ENCODE measurements at regions not wholly inside any gene's neighbourhood (a gene's known extent, or its start where the extent isn't known, plus 50 kb on each side); places are given as distances from the start of the nearest gene placed in this dataset.
"Not testable (repeated sequence)": the region's sequence is repeated elsewhere in the genome, so short reads cannot be mapped to it uniquely, and the experiment has no call there.

DNA sequence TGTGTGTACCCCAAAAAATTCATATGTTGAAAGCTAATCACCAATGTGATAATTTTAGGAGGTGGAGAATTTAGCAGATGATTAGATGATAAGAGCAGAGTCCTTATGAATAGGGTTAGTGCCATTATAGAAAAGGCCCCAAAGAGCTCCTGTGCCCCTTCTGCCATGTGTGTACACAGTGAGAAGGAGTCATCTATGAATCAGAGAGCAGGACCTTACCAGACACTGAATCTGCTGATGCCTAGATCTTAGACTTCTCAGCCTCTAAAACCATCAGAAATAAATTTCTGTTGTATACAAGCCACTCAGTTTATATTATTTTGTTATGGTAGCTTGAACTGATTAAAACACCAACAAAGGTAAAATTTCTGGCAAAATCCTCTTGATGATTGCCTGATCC lies 560.0 kb upstream of the CDH2 start:
- Histone ChIP-seq H3K27ac (ENCODE audit: low read length) (no peak overlapping the region), H3K4me1 (ENCODE audit: control insufficient read depth in 1 of 2, insufficient read depth in 2 of 2, low read length in 2 of 2) (no peaks in the 10 kb centered on the region), H3K27me3 (ENCODE audit: low read depth, low read length) (no peaks in the 10 kb centered on the region), H3K9me3 (ENCODE audit: control insufficient read depth in 1 of 2, low read length in 2 of 2) (no peaks in the 10 kb centered on the region), H3K36me3 (ENCODE audit: control insufficient read depth in 1 of 2, insufficient read depth in 2 of 2, low read length in 2 of 2) (no peaks in the 10 kb centered on the region), H3K4me3 (ENCODE audit: low read depth in 1 of 2, low read length in 2 of 2) (no peak overlapping the region)

DNA sequence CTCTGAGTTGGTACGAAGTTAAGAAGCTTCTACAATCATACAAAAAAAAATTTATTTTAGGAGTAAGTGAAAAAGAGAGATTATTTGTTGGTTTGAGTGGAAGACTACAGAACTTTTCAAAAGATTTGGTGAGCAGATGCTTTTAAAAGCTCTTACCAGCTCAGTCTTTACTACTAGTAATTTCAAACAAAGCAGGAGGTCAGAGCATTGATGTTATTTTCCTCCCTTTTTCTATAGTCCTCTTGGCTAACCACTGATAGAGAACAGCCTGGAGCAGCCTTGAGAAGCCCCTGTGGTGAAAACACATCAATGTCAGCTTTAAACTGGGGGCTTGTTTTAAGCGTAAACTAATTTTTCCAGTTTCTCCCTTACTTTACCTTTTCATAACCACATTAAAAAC lies 559.3 kb upstream of the CDH2 start:
- no peaks in the 10 kb centered on the region for H3K4me1 ChIP-seq (ENCODE audit: control insufficient read depth in 1 of 2, insufficient read depth in 2 of 2, low read length in 2 of 2)
- H3K27me3 ChIP-seq (ENCODE audit: low read depth, low read length), result no peaks in the 10 kb centered on the region
- no peak overlapping the region for H3K4me3 ChIP-seq (ENCODE audit: low read depth in 1 of 2, low read length in 2 of 2)
- H3K27ac ChIP-seq (ENCODE audit: low read length), result no peak overlapping the region
- H3K36me3 ChIP-seq (ENCODE audit: control insufficient read depth in 1 of 2, insufficient read depth in 2 of 2, low read length in 2 of 2), result no peaks in the 10 kb centered on the region
- H3K9me3 ChIP-seq (ENCODE audit: control insufficient read depth in 1 of 2, low read length in 2 of 2), result no peaks in the 10 kb centered on the region

- Histone ChIP-seq H3K27me3 (ENCODE audit: low read depth, low read length) (no peaks in the 10 kb centered on the region), H3K36me3 (ENCODE audit: control insufficient read depth in 1 of 2, insufficient read depth in 2 of 2, low read length in 2 of 2) (no peaks in the 10 kb centered on the region), H3K4me3 (ENCODE audit: low read depth in 1 of 2, low read length in 2 of 2) (no peak overlapping the region), H3K9me3 (ENCODE audit: control insufficient read depth in 1 of 2, low read length in 2 of 2) (no peaks in the 10 kb centered on the region), H3K27ac (ENCODE audit: low read length) (no peak overlapping the region), H3K4me1 (ENCODE audit: control insufficient read depth in 1 of 2, insufficient read depth in 2 of 2, low read length in 2 of 2) (no peaks in the 10 kb centered on the region)
Observed at GRCh38 chr18:28735731-28736130, 558.8 kb upstream of the CDH2 start.

DNA sequence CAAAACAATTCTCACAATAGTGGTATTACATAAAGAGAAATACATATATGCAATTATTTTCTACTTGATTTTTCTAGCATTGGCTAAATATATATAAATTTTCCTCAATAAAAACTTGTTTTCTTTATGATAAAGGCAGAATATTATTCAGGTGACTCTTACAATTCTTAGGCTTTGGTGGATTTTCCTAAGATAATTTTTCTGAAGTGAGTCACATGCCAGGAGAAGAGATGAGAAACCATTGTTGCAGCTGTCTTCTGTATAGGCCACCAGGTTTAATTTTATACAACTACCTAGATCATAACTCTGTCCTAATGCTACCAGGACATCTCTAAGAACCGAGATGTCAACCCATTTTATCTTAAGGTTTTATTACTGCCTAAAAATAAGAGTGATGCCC lies 552.4 kb upstream of the CDH2 start:
- H3K9me3 ChIP-seq (ENCODE audit: control insufficient read depth in 1 of 2, low read length in 2 of 2), result no peaks in the 10 kb centered on the region
- no peaks in the 10 kb centered on the region for H3K4me1 ChIP-seq (ENCODE audit: control insufficient read depth in 1 of 2, insufficient read depth in 2 of 2, low read length in 2 of 2)
- no peaks in the 10 kb centered on the region for H3K27me3 ChIP-seq (ENCODE audit: low read depth, low read length)
- no peak overlapping the region for H3K27ac ChIP-seq (ENCODE audit: low read length)
- H3K36me3 ChIP-seq (ENCODE audit: control insufficient read depth in 1 of 2, insufficient read depth in 2 of 2, low read length in 2 of 2), result no peaks in the 10 kb centered on the region
- H3K4me3 ChIP-seq (ENCODE audit: low read depth in 1 of 2, low read length in 2 of 2), result no peak overlapping the region

DNA sequence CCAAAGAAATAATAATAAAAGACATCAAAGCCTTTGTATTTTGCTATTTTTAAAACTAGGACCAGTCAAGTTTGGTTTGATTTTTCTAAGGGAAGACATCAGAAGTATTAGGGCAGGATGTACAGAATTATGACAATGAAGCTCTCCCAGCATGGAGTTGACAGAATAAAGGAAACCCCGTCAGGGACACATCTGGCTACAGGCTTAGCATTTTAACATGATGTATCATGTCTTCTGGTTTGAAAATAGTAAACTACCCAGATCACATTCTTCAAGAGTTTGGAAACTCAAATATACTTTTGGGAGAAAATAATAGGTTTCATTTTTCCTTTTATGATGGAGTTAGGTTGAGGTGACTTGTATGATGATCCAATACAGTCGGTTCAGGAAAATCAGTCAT lies 552.0 kb upstream of the CDH2 start:
- Histone ChIP-seq H3K27me3 (ENCODE audit: low read depth, low read length) (no peaks in the 10 kb centered on the region), H3K36me3 (ENCODE audit: control insufficient read depth in 1 of 2, insufficient read depth in 2 of 2, low read length in 2 of 2) (no peaks in the 10 kb centered on the region), H3K9me3 (ENCODE audit: control insufficient read depth in 1 of 2, low read length in 2 of 2) (no peaks in the 10 kb centered on the region), H3K4me1 (ENCODE audit: control insufficient read depth in 1 of 2, insufficient read depth in 2 of 2, low read length in 2 of 2) (no peaks in the 10 kb centered on the region), H3K27ac (ENCODE audit: low read length) (no peak overlapping the region), H3K4me3 (ENCODE audit: low read depth in 1 of 2, low read length in 2 of 2) (no peak overlapping the region)

DNA sequence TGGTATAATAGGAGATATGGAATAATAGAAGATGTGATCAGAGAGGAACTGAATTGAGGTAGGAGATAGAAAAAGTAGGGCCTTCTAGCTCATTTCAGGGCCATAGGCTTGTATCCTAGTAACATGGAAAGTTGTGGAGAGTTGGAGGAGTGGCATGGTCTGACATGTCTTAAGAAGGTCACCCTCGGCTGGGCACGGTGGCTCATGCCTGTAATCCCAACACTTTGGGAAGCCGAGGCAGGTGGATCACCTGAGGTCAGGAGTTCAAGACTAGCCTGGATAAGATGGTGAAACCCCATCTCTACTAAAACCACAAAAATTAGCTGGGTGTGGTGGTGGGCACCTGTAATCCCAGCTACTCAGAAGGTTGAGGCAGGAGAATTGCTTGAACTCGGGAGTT lies 550.3 kb upstream of the CDH2 start:
- not testable (repeated sequence) for H3K36me3 ChIP-seq (ENCODE audit: control insufficient read depth in 1 of 2, insufficient read depth in 2 of 2, low read length in 2 of 2); H3K9me3 ChIP-seq (ENCODE audit: control insufficient read depth in 1 of 2, low read length in 2 of 2); H3K27ac ChIP-seq (ENCODE audit: low read length); H3K27me3 ChIP-seq (ENCODE audit: low read depth, low read length); H3K4me3 ChIP-seq (ENCODE audit: low read depth in 1 of 2, low read length in 2 of 2); H3K4me1 ChIP-seq (ENCODE audit: control insufficient read depth in 1 of 2, insufficient read depth in 2 of 2, low read length in 2 of 2)

- Histone ChIP-seq H3K4me3 (ENCODE audit: low read depth in 1 of 2, low read length in 2 of 2) (no peak overlapping the region), H3K9me3 (ENCODE audit: control insufficient read depth in 1 of 2, low read length in 2 of 2) (no peaks in the 10 kb centered on the region), H3K27ac (ENCODE audit: low read length) (no peak overlapping the region), H3K27me3 (ENCODE audit: low read depth, low read length) (no peaks in the 10 kb centered on the region), H3K4me1 (ENCODE audit: control insufficient read depth in 1 of 2, insufficient read depth in 2 of 2, low read length in 2 of 2) (no peaks in the 10 kb centered on the region), H3K36me3 (ENCODE audit: control insufficient read depth in 1 of 2, insufficient read depth in 2 of 2, low read length in 2 of 2) (no peaks in the 10 kb centered on the region)
Observed at GRCh38 chr18:28725876-28726275, 548.9 kb upstream of the CDH2 start.

DNA sequence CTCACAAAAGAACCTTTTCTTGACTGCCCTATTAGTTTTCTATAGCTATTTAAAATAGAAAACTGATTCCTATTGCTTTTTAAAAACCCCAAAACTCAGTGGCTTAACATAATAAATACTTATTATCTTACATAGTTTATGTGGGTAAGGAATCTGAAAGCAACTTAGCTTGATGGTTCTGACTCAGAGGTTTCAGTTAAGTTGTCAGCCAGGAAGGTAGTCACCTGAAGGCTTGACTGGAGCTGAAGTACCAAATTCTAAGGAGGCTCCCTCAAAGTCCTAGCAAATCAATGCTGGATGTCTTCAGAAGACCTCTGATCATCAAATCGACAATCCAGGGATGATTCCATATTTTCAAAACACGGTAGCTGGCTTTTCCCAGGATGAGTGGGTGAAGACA lies 546.6 kb upstream of the CDH2 start:
- Histone ChIP-seq H3K4me1 (ENCODE audit: control insufficient read depth in 1 of 2, insufficient read depth in 2 of 2, low read length in 2 of 2) (no peaks in the 10 kb centered on the region), H3K4me3 (ENCODE audit: low read depth in 1 of 2, low read length in 2 of 2) (no peak overlapping the region)

GRCh38 chr18:28718696-28719095 lies 541.8 kb upstream of the CDH2 start:
- no peaks in the 10 kb centered on the region for H3K27me3 ChIP-seq (ENCODE audit: low read depth, low read length)
- no peak overlapping the region for H3K27ac ChIP-seq (ENCODE audit: low read length)
- no peaks in the 10 kb centered on the region for H3K36me3 ChIP-seq (ENCODE audit: control insufficient read depth in 1 of 2, insufficient read depth in 2 of 2, low read length in 2 of 2)
- H3K4me1 ChIP-seq (ENCODE audit: control insufficient read depth in 1 of 2, insufficient read depth in 2 of 2, low read length in 2 of 2), result no peaks in the 10 kb centered on the region
- no peak overlapping the region for H3K4me3 ChIP-seq (ENCODE audit: low read depth in 1 of 2, low read length in 2 of 2)
- H3K9me3 ChIP-seq (ENCODE audit: control insufficient read depth in 1 of 2, low read length in 2 of 2), result no peaks in the 10 kb centered on the region

More for the DNA sequence above, 546.6 kb upstream of the CDH2 start:
- no peaks in the 10 kb centered on the region for H3K36me3 ChIP-seq (ENCODE audit: control insufficient read depth in 1 of 2, insufficient read depth in 2 of 2, low read length in 2 of 2)
- no peaks in the 10 kb centered on the region for H3K9me3 ChIP-seq (ENCODE audit: control insufficient read depth in 1 of 2, low read length in 2 of 2)
- no peaks in the 10 kb centered on the region for H3K27me3 ChIP-seq (ENCODE audit: low read depth, low read length)
- no peak overlapping the region for H3K27ac ChIP-seq (ENCODE audit: low read length)

GRCh38 chr18:28716338-28716737 lies 539.4 kb upstream of the CDH2 start:
- no peaks in the 10 kb centered on the region for H3K36me3 ChIP-seq (ENCODE audit: control insufficient read depth in 1 of 2, insufficient read depth in 2 of 2, low read length in 2 of 2)
- H3K27me3 ChIP-seq (ENCODE audit: low read depth, low read length), result no peaks in the 10 kb centered on the region
- H3K27ac ChIP-seq (ENCODE audit: low read length), result no peak overlapping the region
- H3K9me3 ChIP-seq (ENCODE audit: control insufficient read depth in 1 of 2, low read length in 2 of 2), result no peaks in the 10 kb centered on the region
- no peaks in the 10 kb centered on the region for H3K4me1 ChIP-seq (ENCODE audit: control insufficient read depth in 1 of 2, insufficient read depth in 2 of 2, low read length in 2 of 2)
- H3K4me3 ChIP-seq (ENCODE audit: low read depth in 1 of 2, low read length in 2 of 2), result no peak overlapping the region

DNA sequence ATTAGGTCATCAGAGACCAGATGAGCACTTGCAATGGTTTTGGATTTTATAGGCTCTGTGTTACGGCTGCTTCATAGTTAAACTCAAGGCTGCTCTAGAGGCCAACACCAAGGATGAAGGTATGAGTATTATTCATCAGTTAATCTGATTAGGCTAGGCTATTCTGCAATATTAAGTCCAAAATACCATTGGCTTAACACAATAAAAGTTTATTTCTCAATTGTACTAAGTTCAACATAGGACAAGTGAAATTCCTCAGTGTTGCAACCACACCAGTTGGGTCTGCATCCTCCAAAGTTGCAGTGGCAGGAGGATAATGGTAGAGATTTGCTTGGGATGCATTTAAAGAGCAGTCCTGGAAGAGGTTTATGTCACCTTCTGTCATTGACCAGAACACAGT lies 538.3 kb upstream of the CDH2 start:
- Histone ChIP-seq H3K4me1 (ENCODE audit: control insufficient read depth in 1 of 2, insufficient read depth in 2 of 2, low read length in 2 of 2) (no peaks in the 10 kb centered on the region), H3K27ac (ENCODE audit: low read length) (no peak overlapping the region), H3K9me3 (ENCODE audit: control insufficient read depth in 1 of 2, low read length in 2 of 2) (no peaks in the 10 kb centered on the region), H3K27me3 (ENCODE audit: low read depth, low read length) (no peaks in the 10 kb centered on the region), H3K4me3 (ENCODE audit: low read depth in 1 of 2, low read length in 2 of 2) (no peak overlapping the region), H3K36me3 (ENCODE audit: control insufficient read depth in 1 of 2, insufficient read depth in 2 of 2, low read length in 2 of 2) (no peaks in the 10 kb centered on the region)

DNA sequence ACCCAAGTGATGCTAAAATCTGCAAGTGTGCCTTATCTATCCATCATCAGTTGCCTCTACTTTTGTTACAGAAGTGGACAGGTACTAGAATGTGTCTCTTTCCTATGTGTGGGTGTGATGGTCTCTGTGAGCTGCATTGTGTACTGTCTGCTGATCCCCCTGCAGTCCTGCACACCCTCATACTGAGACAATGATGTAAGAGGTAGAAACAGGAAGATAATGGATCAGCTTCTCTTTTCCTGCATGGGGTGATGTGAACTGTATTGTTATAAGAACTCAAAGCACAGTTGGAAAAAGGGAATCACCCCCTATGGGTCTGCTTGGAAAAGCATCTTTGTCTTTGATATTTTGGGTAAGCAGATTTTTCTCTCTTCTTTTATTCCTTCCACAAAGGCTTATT lies 537.6 kb upstream of the CDH2 start:
- H3K27me3 ChIP-seq (ENCODE audit: low read depth, low read length), result no peaks in the 10 kb centered on the region
- no peak overlapping the region for H3K4me3 ChIP-seq (ENCODE audit: low read depth in 1 of 2, low read length in 2 of 2)
- H3K9me3 ChIP-seq (ENCODE audit: control insufficient read depth in 1 of 2, low read length in 2 of 2), result no peaks in the 10 kb centered on the region
- no peaks in the 10 kb centered on the region for H3K36me3 ChIP-seq (ENCODE audit: control insufficient read depth in 1 of 2, insufficient read depth in 2 of 2, low read length in 2 of 2)
- H3K4me1 ChIP-seq (ENCODE audit: control insufficient read depth in 1 of 2, insufficient read depth in 2 of 2, low read length in 2 of 2), result no peaks in the 10 kb centered on the region
- H3K27ac ChIP-seq (ENCODE audit: low read length), result no peak overlapping the region

All from muscle layer of duodenum (tissue), 2 donors.